Fibroblast of the aortic adventitia (primary cell): ENCODE measurements at regions not wholly inside any gene's neighbourhood (a gene's known extent, or its start where the extent isn't known, plus 50 kb on each side); places are given as distances from the start of the nearest gene placed in this dataset.
A peak's percentile ranks its signal among the peaks of the same experiment; 100 is the strongest.

Experiments used
- DNase-seq: peaks from one replicate; pipeline ENCODE4 v3.0.0-alpha.2; 2010; ENCODE audit warnings: low read depth
- H3K4me3 ChIP-seq: 2 replicates; pipeline ENCODE4 v1.5.1; 2011; ENCODE audit warnings: low read depth, mild to moderate bottlenecking, control low read depth, low read length, moderate library complexity
- TF ChIP-seq, protein P1 (sequence below): IDR thresholded peaks from 2 replicates; pipeline ENCODE4 v1.5.1; 2011; ENCODE audit warnings: mild to moderate bottlenecking, low read length, control low read depth, inconsistent platforms; ENCODE audit not compliant: insufficient read depth

DNA sequence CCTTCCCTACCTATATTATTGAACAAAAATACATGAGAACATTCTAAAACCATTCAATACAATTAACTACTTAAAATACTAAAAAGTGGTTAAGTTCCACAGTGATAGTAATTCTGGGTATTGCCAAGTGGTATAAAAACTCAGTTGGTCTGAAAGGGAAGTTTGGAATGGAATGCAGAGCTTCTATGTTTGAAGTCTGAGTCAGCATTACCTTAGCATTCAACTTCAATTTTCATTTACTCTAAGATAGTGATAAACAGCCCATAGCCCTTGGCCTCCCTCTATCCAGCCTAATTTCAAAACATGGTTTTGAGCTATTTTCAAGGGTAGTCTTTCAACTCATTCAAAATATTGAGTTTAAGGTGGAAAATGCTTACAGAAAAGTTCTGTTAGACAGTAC is 140.4 kb upstream of the ASCC3 start:
- TF ChIP-seq, protein P1, sequence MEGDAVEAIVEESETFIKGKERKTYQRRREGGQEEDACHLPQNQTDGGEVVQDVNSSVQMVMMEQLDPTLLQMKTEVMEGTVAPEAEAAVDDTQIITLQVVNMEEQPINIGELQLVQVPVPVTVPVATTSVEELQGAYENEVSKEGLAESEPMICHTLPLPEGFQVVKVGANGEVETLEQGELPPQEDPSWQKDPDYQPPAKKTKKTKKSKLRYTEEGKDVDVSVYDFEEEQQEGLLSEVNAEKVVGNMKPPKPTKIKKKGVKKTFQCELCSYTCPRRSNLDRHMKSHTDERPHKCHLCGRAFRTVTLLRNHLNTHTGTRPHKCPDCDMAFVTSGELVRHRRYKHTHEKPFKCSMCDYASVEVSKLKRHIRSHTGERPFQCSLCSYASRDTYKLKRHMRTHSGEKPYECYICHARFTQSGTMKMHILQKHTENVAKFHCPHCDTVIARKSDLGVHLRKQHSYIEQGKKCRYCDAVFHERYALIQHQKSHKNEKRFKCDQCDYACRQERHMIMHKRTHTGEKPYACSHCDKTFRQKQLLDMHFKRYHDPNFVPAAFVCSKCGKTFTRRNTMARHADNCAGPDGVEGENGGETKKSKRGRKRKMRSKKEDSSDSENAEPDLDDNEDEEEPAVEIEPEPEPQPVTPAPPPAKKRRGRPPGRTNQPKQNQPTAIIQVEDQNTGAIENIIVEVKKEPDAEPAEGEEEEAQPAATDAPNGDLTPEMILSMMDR = no peak
- no peak overlapping the region for H3K4me3 ChIP-seq
- DNase-seq = no peak

DNA sequence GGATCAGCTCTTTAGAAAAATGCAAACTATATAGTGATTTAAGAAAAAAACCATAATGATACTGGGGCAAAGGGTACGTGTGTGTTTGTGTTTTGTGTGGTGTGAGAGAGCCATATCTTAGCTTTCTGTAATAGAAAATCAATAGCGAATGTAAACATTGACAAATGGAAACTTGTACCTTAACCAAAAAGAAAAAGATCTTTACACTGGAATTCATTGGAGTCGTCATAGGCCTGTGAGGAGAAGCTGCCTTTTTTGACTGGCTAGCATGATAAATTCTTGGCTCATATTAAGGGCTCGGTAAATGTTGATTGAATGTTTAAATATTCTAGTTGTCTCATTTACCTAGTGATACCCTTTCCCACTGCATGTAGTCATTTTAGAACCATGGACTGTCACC is 161.8 kb upstream of the ASCC3 start:
- no peak for DNase-seq
- TF ChIP-seq, protein P1 = no peak

DNA sequence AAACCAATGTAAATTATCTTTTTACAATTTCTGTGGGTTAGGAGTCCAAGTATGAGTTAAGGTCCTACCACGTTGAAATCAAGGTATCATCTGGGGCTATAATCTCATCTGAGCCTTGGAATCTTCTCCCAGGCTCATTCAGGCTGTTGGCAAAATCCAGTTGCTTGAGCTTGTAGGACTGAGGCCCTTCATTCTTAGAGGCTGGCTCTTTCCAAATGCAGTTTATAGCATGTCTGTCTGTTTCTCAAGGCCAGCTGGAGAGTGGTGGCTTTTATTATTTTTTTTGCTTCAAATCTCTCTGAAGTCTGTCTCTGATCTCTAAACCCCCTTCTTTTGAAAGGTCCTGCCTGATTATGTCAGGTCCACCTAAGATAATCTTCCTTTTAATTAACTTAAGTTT is 177.2 kb upstream of the ASCC3 start:
- no peak overlapping the region for H3K4me3 ChIP-seq
- TF ChIP-seq, protein P1 = no peak
- DNase-seq = no peak

More for the DNA sequence above, 161.8 kb upstream of the ASCC3 start:
- no peak overlapping the region for H3K4me3 ChIP-seq

DNA sequence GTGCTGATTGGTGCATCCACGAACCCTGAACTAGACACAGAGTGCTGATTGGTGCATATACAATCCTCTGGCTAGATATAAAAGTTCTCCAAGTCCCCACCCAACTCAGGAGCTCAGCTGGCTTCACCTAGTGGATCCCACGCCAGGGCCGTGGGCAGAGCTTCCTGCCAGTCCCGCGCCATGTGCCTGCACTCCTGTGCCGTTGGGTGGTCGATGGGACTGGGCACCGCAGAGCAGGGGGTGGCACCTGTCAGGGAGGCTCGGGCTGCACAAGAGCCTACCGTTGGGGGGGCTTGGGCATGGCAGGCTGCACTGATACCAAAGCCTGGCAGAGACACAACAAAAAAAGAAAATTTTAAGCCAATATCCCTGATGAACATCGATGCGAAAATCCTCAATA is 185.4 kb upstream of the ASCC3 start:
- TF ChIP-seq, protein P1 = no peak
- no peak for DNase-seq

DNA sequence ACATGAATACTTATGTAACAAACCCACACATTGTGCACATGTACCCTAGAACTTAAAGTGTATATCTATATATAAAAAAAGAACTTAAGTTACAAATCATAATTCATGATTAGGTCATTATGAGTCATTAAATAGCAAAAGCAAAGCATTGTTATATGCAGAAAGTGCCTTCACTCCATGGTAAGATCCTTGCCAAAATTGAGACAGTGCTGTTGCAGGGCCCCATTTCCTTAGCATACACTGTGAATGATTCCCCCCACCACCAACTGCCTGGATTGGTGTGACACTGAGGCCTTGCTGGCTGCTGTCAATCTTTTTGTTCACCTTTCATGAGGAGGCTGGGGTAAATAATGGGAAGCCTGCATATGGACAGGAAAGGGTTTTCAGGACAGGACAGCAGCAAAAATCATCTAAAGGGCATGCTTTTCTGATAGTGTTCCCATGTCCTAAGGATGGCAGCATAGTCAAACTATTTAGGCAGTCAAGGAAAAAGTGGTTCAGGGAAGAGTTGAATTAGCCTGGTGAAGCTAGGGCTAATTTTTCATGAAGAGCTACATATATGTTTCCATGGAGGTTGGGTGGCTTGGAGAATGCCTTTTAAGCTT is 188.2 kb upstream of the ASCC3 start:
- TF ChIP-seq, protein P1 = peak; percentile 18
- DNase-seq = peak; percentile 43

More for the DNA sequence above, 185.4 kb upstream of the ASCC3 start:
- H3K4me3 ChIP-seq = no peak overlapping the region

DNA sequence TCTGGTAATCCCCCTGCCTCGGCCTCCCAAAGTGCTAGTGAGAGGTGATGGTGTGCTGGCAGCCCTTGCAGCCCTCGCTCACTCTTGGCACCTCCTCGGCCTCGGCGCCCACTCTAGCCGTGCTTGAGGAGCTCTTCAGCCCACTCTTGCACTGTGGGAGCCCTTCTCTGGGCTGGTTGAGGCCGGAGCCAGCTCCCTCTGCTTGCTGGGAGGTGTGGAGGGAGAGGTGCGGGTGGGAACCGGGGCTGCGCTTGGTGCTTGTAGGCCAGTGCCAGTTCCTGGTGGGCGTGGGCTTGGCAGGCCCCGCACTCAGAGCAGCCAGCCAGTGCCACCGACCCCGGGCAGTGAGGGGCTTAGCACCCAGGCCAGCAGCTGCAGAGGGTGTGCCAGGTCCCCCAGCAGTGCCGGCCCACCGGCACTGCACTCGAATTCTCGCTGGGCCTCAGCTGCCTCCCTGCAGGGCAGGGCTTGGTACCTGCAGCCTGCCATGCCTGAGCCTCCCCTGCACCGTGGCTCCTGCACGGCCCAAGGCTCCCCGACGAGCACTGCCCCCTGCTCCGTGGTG is 189.0 kb upstream of the ASCC3 start:
- no peak for DNase-seq
- TF ChIP-seq, protein P1 = no peak

More for the DNA sequence above, 188.2 kb upstream of the ASCC3 start:
- no peak overlapping the region for H3K4me3 ChIP-seq

DNA sequence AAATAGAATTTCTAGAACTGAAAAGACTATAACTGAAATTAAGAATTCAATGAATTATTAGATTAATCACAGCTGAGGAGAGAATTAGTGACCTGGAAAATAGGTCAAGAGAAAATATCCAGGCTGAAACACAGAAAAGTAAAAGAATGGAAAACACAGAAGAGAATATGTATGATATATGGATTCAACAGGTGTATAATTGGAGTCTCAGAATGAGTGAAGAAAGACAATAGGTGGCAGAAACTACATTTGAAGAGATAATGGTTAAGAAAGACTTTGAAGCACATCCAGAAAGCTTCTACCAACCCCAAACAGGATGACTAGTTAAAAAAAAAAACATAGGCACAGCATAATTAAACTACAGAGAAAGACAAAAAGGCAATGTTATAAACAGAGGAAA is 196.2 kb upstream of the ASCC3 start:
- no peak for DNase-seq
- TF ChIP-seq, protein P1 = no peak
- H3K4me3 ChIP-seq = no peak overlapping the region

More for the DNA sequence above, 189.0 kb upstream of the ASCC3 start:
- H3K4me3 ChIP-seq = no peak overlapping the region
